Progenitor cell of endocrine pancreas (in vitro differentiated cells): ENCODE measurements at regions not wholly inside any gene's neighbourhood (a gene's known extent, or its start where the extent isn't known, plus 50 kb on each side); places are given as distances from the start of the nearest gene placed in this dataset.

ENCODE experiments used
- DNase-seq: peaks from one replicate; pipeline ENCODE4 v3.0.0; 2021; ENCODE audit warnings: low spot score; ENCODE audit not compliant: unreplicated experiment
- H3K27ac Mint-ChIP-seq: 2 replicates; pipeline ENCODE4 v1.8.0; 2021; ENCODE audit warnings: mild to moderate bottlenecking, moderate library complexity, mixed read lengths
- H3K27me3 Mint-ChIP-seq: 2 replicates; pipeline ENCODE4 v1.8.0; 2021; ENCODE audit warnings: mixed read lengths
- H3K36me3 Mint-ChIP-seq: 2 replicates; pipeline ENCODE4 v1.8.0; 2022; ENCODE audit warnings: mixed read lengths; ENCODE audit not compliant: insufficient read depth
- H3K4me1 Mint-ChIP-seq: 2 replicates; pipeline ENCODE4 v1.8.0; 2021; ENCODE audit warnings: low read depth, mixed read lengths
- H3K4me3 Mint-ChIP-seq: 2 replicates; pipeline ENCODE4 v1.8.0; 2021; ENCODE audit warnings: low read depth, mild to moderate bottlenecking, moderate library complexity, mixed read lengths
- H3K9me3 Mint-ChIP-seq: 2 replicates; pipeline ENCODE4 v1.8.0; 2021; ENCODE audit warnings: low read depth, mixed read lengths
- TF ChIP-seq, protein P1 (sequence below): fragments of 200-600 bp; sonication (generic); IDR thresholded peaks from one replicate; pipeline ENCODE4 v1.5.0; 2021; ENCODE audit warnings: antibody characterized with exemption, mild to moderate bottlenecking; ENCODE audit not compliant: unreplicated experiment

DNA sequence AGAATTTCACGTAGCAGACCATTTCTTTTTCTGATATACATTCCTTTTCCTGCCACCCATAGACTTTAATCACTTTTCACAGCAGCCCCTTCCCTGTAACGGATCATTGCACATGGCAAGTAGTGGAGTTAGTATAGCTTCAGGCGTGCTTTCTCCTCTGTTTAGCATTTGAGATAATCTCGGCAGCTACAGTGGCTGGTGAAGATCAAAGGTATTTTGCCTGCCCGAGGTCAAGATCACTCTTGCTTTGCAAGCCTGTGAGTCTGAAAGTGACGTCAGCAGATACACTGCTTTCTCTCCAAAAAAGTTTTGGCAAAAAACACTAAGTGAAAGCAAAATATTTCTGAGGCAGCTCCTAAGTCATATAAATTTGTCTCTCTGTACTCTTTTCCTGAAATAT, 260.0 kb downstream of the NDFIP2 start:
- TF ChIP-seq, protein P1, sequence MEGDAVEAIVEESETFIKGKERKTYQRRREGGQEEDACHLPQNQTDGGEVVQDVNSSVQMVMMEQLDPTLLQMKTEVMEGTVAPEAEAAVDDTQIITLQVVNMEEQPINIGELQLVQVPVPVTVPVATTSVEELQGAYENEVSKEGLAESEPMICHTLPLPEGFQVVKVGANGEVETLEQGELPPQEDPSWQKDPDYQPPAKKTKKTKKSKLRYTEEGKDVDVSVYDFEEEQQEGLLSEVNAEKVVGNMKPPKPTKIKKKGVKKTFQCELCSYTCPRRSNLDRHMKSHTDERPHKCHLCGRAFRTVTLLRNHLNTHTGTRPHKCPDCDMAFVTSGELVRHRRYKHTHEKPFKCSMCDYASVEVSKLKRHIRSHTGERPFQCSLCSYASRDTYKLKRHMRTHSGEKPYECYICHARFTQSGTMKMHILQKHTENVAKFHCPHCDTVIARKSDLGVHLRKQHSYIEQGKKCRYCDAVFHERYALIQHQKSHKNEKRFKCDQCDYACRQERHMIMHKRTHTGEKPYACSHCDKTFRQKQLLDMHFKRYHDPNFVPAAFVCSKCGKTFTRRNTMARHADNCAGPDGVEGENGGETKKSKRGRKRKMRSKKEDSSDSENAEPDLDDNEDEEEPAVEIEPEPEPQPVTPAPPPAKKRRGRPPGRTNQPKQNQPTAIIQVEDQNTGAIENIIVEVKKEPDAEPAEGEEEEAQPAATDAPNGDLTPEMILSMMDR, result no peak
- peak overlapping the region; percentile 15 for H3K27ac Mint-ChIP-seq
- no peaks in the 10 kb centered on the region for H3K9me3 Mint-ChIP-seq
- peaks cover 9% of the 10 kb centered on the region for H3K27me3 Mint-ChIP-seq
- peaks cover 12% of the 10 kb centered on the region for H3K4me1 Mint-ChIP-seq
- no peak overlapping the region for H3K4me3 Mint-ChIP-seq
- H3K36me3 Mint-ChIP-seq, result no peaks in the 10 kb centered on the region
- DNase-seq, result no peak

DNA sequence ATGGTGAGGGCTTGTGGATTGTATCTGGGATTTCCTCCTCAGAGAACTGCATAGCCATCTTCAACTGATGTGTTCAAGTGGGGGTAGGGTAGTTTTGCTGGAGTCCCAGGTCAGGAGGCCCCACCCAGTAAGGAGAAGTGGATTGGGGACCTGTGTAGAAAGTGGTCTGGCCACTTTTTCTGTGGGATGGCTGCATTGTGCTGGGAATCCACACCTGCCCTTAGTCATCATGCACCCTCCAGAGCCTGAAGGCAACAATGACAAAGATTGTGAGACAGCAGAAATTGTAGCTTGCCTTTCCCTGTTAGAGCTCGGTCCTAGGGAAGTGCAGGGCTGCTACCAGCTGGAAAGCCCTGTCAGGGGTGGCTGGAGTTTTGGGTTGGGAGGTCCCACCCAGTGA, 255.4 kb downstream of the NDFIP2 start:
- TF ChIP-seq, protein P1, result no peak
- no peak for DNase-seq
- H3K27me3 Mint-ChIP-seq, result peaks cover 9% of the 10 kb centered on the region
- peaks cover 7% of the 10 kb centered on the region for H3K4me1 Mint-ChIP-seq
- no peak overlapping the region for H3K27ac Mint-ChIP-seq
- H3K36me3 Mint-ChIP-seq, result peaks cover 10% of the 10 kb centered on the region
- H3K9me3 Mint-ChIP-seq, result peaks cover 33% of the 10 kb centered on the region
- H3K4me3 Mint-ChIP-seq, result no peak overlapping the region

DNA sequence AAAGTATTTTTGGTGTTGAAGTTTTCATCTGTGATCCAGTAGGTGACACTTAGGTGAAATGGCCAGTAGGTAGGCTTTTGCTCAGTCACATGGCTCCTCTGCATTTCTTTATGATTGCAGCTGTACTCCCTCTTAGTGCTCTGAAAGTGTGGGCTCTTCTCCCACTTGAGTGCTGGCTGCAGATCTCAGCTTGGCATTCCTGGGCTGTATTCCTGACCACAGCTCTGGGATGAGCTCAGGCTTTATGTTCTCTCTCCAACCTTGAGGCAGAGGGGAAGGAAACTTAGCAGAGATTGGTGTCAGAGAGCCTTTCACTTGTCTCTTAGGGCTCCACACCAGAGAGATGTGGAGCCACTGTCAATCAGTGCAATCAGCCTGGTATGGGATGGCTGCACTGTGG, 254.3 kb downstream of the NDFIP2 start:
- peaks cover 42% of the 10 kb centered on the region for H3K9me3 Mint-ChIP-seq
- peaks cover 10% of the 10 kb centered on the region for H3K36me3 Mint-ChIP-seq
- no peak overlapping the region for H3K27ac Mint-ChIP-seq
- peaks cover 5% of the 10 kb centered on the region for H3K27me3 Mint-ChIP-seq
- H3K4me1 Mint-ChIP-seq, result no peaks in the 10 kb centered on the region
- TF ChIP-seq, protein P1, result no peak
- no peak for DNase-seq
- H3K4me3 Mint-ChIP-seq, result no peak overlapping the region

DNA sequence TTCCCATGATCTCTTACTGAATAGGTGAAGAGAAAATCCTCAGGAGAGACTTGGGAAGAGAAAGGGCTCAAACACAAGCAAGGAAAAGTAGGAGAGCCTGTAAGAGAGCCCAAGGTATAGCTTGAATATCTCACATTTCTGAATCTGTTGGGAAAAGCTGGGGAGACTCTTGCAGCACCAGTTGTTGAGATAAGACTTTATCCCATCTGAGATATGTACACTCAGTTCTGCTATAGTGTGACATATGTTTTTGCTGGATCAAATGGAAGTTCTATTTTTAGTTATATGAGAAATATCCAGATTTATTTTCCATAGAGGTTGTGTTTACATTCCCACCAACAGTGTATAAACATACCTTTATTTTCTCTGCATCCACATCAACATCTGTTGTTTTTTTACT, 246.1 kb downstream of the NDFIP2 start:
- TF ChIP-seq, protein P1, result no peak
- H3K4me3 Mint-ChIP-seq, result no peak overlapping the region
- no peak overlapping the region for H3K27ac Mint-ChIP-seq
- no peak for DNase-seq
- peaks cover 30% of the 10 kb centered on the region for H3K9me3 Mint-ChIP-seq
- H3K27me3 Mint-ChIP-seq, result no peaks in the 10 kb centered on the region
- H3K36me3 Mint-ChIP-seq, result peaks cover 5% of the 10 kb centered on the region
- H3K4me1 Mint-ChIP-seq, result peaks cover 24% of the 10 kb centered on the region

DNA sequence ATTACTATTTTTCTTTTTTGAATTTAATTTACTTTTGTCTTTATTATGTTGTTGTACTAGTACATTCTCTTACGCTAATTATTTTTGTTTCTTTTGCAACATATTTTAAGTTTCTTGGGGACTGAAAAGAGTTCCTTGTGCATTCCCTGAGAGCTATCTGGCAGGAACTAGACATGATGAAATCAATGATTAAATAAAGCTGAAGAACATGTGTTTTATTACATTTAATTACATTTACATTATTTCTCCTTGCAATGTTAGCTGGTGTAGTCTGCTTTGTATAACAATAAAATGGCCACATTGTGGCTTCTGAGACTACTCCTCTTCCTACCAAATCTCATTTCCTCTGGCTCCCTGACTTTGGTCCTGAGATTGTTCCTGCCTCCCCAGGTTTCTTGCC, 244.9 kb downstream of the NDFIP2 start:
- TF ChIP-seq, protein P1, result no peak
- DNase-seq, result no peak
- Mint-ChIP-seq H3K36me3 (peaks cover 2% of the 10 kb centered on the region), H3K4me1 (peaks cover 24% of the 10 kb centered on the region), H3K4me3 (no peak overlapping the region), H3K27me3 (no peaks in the 10 kb centered on the region), H3K9me3 (peaks cover 18% of the 10 kb centered on the region), H3K27ac (no peak overlapping the region)
